Gastroesophageal sphincter (tissue), 3 donors: ENCODE measurements at regions not wholly inside any gene's neighbourhood (a gene's known extent, or its start where the extent isn't known, plus 50 kb on each side); places are given as distances from the start of the nearest gene placed in this dataset.

Experiments used
- POLR2A ChIP-seq, 2 donors: fragments of 450-650 bp; IDR thresholded peaks; one replicate each; pipeline ENCODE4 v1.6.1; 2017; ENCODE audit warnings: antibody characterized with exemption in 2 of 2, mild to moderate bottlenecking in 2 of 2, moderate library complexity in 1 of 2
- TF ChIP-seq, protein P1 (sequence below), 4 experiments: fragments of 200-600 bp in 2 of 4; fragments of 450-650 bp in 2 of 4; sonication (generic) in 1 of 4; IDR thresholded peaks; one replicate each; pipeline ENCODE4 v1.5.1; 2017 to 2019; ENCODE audit warnings: antibody characterized with exemption in 4 of 4, mild to moderate bottlenecking in 2 of 4, moderate library complexity in 2 of 4

- TF ChIP-seq, protein P1, sequence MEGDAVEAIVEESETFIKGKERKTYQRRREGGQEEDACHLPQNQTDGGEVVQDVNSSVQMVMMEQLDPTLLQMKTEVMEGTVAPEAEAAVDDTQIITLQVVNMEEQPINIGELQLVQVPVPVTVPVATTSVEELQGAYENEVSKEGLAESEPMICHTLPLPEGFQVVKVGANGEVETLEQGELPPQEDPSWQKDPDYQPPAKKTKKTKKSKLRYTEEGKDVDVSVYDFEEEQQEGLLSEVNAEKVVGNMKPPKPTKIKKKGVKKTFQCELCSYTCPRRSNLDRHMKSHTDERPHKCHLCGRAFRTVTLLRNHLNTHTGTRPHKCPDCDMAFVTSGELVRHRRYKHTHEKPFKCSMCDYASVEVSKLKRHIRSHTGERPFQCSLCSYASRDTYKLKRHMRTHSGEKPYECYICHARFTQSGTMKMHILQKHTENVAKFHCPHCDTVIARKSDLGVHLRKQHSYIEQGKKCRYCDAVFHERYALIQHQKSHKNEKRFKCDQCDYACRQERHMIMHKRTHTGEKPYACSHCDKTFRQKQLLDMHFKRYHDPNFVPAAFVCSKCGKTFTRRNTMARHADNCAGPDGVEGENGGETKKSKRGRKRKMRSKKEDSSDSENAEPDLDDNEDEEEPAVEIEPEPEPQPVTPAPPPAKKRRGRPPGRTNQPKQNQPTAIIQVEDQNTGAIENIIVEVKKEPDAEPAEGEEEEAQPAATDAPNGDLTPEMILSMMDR (IDR thresholded peaks at IDR 0.05), result no peak
- no peak for TF ChIP-seq POLR2A (IDR thresholded peaks at IDR 0.05)
Measured at GRCh38 chr21:38993561-38993960, 187.8 kb downstream of the ETS2 start.
